Medulla oblongata (tissue), 1 donor: ENCODE measurements at regions not wholly inside any gene's neighbourhood (a gene's known extent, or its start where the extent isn't known, plus 50 kb on each side); places are given as distances from the start of the nearest gene placed in this dataset.

ENCODE experiments used
- DNase-seq: peaks from one replicate; pipeline ENCODE4 v3.0.0-alpha.2; 2015; ENCODE audit errors: extremely low spot score

GRCh38 chr12:25009496-25010092, 60.7 kb upstream of the BCAT1 start:
- no peak for DNase-seq

- no peak for DNase-seq
Observed at GRCh38 chr12:25005376-25005775, 56.5 kb upstream of the BCAT1 start.

DNA sequence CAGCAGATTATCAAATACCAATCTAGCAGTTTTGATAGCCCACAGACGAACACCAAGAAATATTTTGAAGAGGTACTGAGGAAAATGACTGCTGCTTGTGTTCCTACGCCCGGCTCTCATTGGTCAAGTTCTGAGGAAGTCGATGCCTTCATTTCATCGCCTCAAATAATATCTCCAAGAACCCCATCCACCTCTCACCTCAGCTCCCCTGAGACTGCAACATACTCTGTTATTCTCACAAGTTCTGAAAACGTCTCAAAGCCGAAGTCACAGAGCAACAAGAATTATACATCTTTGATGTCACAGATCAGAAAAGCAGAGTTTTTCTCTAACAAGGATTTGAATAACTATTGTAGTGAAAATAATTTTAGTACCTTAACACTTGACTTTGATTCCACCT, 55.5 kb upstream of the BCAT1 start:
- no peak for DNase-seq

- DNase-seq = no peak
Observed at GRCh38 chr12:25001311-25001710, 52.4 kb upstream of the BCAT1 start.
